Effector memory CD4-positive, alpha-beta T cell (primary cell): ENCODE measurements at regions not wholly inside any gene's neighbourhood (a gene's known extent, or its start where the extent isn't known, plus 50 kb on each side); places are given as distances from the start of the nearest gene placed in this dataset.

Experiments used
- DNase-seq, 3 donors: peaks; one replicate each; pipeline ENCODE4 v3.0.0-alpha.2; 2020
- H3K27ac ChIP-seq: 2 replicates; pipeline ENCODE4 v1.7.0; 2013; ENCODE audit warnings: mild to moderate bottlenecking, low read length, moderate library complexity; ENCODE audit not compliant: insufficient read depth, poor library complexity, severe bottlenecking
- H3K27me3 ChIP-seq: replicated peaks from 2 replicates; pipeline ENCODE4 v1.7.0; 2013; ENCODE audit warnings: mild to moderate bottlenecking, low read length; ENCODE audit not compliant: insufficient read depth, control insufficient read depth, poor library complexity, severe bottlenecking
- H3K36me3 ChIP-seq: 2 replicates; pipeline ENCODE4 v1.7.0; 2013; ENCODE audit warnings: mild to moderate bottlenecking, low read length, moderate library complexity; ENCODE audit not compliant: control insufficient read depth, insufficient read depth
- H3K4me1 ChIP-seq: 2 replicates; pipeline ENCODE4 v1.7.0; 2013; ENCODE audit warnings: low read length, mild to moderate bottlenecking; ENCODE audit not compliant: control insufficient read depth, insufficient read depth, poor library complexity, severe bottlenecking
- H3K4me3 ChIP-seq: 2 replicates; pipeline ENCODE4 v1.7.0; 2013; ENCODE audit warnings: low read length, low read depth, mild to moderate bottlenecking; ENCODE audit not compliant: insufficient read depth, poor library complexity, severe bottlenecking
- H3K9me3 ChIP-seq: 2 replicates; pipeline ENCODE4 v1.7.0; 2013; ENCODE audit warnings: mild to moderate bottlenecking, low read length, moderate library complexity; ENCODE audit not compliant: control insufficient read depth

DNA sequence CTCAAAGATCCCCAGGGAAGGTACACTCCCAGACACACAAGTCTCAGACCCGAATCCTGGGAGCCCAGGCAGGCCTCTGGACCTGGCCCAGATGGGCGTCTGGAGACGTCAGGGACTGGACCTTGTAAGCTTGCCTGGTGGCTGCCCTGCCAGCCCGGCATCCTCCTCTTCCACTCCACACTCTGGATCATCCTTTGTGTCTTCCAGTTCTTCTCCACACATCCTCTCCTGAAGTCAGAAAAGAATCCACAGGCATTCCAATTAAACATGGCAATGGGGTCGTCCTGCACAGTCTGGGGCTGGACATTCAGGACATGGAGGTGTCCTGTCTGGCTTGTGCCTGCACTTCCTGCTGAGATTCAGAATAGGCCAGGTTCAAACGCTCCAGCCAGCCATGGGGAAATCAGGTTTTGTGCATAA, 208.8 kb upstream of the IGF1R start:
- Histone ChIP-seq H3K4me3 (no peak overlapping the region), H3K27me3 (no peaks in the 10 kb centered on the region), H3K9me3 (no peaks in the 10 kb centered on the region), H3K27ac (no peak overlapping the region), H3K36me3 (no peaks in the 10 kb centered on the region), H3K4me1 (no peaks in the 10 kb centered on the region)
- DNase-seq, result no peak

DNA sequence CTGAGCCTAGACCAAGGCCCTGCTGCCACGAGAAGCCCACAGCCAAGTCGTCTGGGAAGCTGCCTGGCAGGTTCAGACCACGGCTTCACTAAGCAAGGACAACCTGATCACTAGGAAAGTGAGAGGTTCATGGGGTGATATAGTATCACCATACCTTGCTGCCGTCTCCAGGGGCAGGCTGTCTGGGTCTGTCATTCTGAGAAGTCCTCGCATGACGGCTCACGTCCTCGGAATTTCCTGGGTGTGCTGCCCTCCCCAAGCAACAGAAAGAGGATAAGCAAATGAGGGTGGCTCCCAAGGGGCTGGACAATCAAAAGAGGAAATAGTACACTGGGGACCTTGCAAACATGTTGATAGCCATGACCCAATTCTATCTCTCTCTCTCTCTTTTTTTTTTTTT, 207.4 kb upstream of the IGF1R start:
- no peak overlapping the region for H3K4me3 ChIP-seq
- no peak overlapping the region for H3K27ac ChIP-seq

GRCh38 chr15:98441599-98441998, 206.7 kb upstream of the IGF1R start:
- H3K9me3 ChIP-seq, result no peaks in the 10 kb centered on the region
- H3K27me3 ChIP-seq, result no peaks in the 10 kb centered on the region
- no peak for DNase-seq
- no peak overlapping the region for H3K27ac ChIP-seq
- H3K36me3 ChIP-seq, result no peaks in the 10 kb centered on the region
- no peak overlapping the region for H3K4me3 ChIP-seq
- H3K4me1 ChIP-seq, result no peaks in the 10 kb centered on the region

More for the DNA sequence above, 207.4 kb upstream of the IGF1R start:
- H3K27me3 ChIP-seq, result no peaks in the 10 kb centered on the region
- H3K9me3 ChIP-seq, result no peaks in the 10 kb centered on the region
- H3K36me3 ChIP-seq, result no peaks in the 10 kb centered on the region
- DNase-seq, result no peak
- no peaks in the 10 kb centered on the region for H3K4me1 ChIP-seq

DNA sequence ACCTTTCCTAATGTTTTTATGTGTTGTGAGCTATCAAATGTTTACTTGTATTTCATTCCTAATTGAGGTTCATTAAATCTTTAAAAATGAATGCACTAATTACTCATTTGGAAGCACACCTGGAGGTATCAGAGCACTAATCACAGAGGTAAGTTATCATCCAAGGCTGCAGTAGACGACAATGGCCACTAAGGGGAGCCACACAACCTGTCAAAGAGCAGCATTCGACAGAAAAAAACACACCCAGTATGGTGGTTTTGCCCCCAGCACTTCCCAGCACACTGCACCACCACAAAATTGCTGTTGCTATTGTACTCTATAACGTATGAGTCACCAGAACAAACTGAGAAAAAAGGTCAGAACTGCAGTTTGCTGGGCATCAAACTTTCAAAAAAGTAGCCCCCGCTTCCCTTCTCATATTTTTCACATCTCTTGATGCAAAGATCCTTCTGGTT, 205.9 kb upstream of the IGF1R start:
- Histone ChIP-seq H3K4me3 (no peak overlapping the region), H3K4me1 (no peaks in the 10 kb centered on the region), H3K9me3 (no peaks in the 10 kb centered on the region), H3K27ac (no peak overlapping the region), H3K27me3 (no peaks in the 10 kb centered on the region), H3K36me3 (no peaks in the 10 kb centered on the region)
- DNase-seq, result no peak

- H3K36me3 ChIP-seq, result no peaks in the 10 kb centered on the region
- no peak for DNase-seq
- no peak overlapping the region for H3K27ac ChIP-seq
- no peaks in the 10 kb centered on the region for H3K27me3 ChIP-seq
- H3K9me3 ChIP-seq, result no peaks in the 10 kb centered on the region
- H3K4me1 ChIP-seq, result no peaks in the 10 kb centered on the region
- no peak overlapping the region for H3K4me3 ChIP-seq
These were observed 205.4 kb upstream of the IGF1R start for GRCh38 chr15:98442901-98443300.

DNA sequence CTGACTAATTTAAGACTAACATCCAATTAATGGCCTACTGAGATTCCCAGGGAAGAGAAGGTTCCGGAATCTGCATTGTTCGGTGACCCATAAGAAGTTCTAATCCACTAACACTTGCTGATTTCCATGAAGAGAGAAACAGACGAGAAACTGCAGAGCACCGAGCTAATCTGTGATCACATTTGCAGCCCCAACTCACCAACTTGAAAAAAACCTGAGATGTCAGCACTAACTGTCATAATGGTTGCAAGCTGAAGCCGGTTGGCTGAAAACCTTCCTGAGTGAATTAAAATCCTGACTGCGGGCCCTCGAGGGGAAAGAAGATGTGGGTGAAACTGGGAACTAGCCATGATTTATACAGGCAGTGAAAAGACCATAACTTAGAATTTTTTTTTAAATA, 204.8 kb upstream of the IGF1R start:
- H3K9me3 ChIP-seq, result no peaks in the 10 kb centered on the region
- H3K4me1 ChIP-seq, result no peaks in the 10 kb centered on the region
- H3K27me3 ChIP-seq, result no peaks in the 10 kb centered on the region
- no peak overlapping the region for H3K27ac ChIP-seq
- no peak for DNase-seq
- H3K36me3 ChIP-seq, result no peaks in the 10 kb centered on the region
- H3K4me3 ChIP-seq, result no peak overlapping the region

DNA sequence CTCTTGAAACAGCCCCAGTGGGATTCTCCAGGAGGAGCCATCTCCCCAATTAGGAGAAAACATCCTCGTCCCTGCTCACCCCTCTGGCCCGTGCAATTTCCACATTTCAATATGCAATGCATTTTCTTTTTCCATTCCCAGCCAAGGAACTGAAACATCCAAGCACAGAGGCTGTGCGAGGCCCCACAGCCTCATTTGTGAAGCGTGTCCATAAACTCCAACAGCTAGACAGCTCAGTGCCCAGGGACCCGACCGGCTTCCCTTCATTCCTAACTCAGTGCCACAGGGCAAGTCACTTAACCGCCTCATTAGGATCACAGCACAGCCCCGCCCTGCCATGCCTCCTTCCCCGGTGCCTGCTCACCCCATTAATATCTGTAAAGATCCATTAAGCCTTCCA, 204.2 kb upstream of the IGF1R start:
- DNase-seq, result no peak
- H3K9me3 ChIP-seq, result no peaks in the 10 kb centered on the region

DNA sequence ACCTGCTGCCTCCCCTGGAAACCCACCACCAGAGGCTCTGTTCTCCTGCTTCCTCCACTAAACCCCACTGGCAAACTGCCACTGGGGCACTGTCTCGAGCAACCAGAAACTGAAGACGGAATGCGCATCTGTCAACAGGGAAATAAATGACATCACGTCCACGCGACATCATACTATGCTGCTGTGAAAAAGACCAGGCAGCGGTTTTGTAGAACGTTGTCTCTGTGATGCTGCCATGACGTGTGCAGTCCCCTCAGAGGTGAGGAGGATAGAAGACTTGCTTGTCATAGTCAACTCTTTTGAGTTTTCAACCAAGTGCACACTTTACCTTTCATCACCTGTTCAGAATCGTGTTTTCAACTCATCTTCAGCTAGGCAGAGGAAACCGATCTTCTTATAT, 203.0 kb upstream of the IGF1R start:
- no peaks in the 10 kb centered on the region for H3K36me3 ChIP-seq
- no peaks in the 10 kb centered on the region for H3K9me3 ChIP-seq
- H3K4me1 ChIP-seq, result no peaks in the 10 kb centered on the region
- no peak for DNase-seq
- H3K27ac ChIP-seq, result no peak overlapping the region
- no peaks in the 10 kb centered on the region for H3K27me3 ChIP-seq
- H3K4me3 ChIP-seq, result no peak overlapping the region

More for the DNA sequence above, 204.2 kb upstream of the IGF1R start:
- Histone ChIP-seq H3K4me1 (no peaks in the 10 kb centered on the region), H3K4me3 (no peak overlapping the region), H3K36me3 (no peaks in the 10 kb centered on the region), H3K27ac (no peak overlapping the region), H3K27me3 (no peaks in the 10 kb centered on the region)

DNA sequence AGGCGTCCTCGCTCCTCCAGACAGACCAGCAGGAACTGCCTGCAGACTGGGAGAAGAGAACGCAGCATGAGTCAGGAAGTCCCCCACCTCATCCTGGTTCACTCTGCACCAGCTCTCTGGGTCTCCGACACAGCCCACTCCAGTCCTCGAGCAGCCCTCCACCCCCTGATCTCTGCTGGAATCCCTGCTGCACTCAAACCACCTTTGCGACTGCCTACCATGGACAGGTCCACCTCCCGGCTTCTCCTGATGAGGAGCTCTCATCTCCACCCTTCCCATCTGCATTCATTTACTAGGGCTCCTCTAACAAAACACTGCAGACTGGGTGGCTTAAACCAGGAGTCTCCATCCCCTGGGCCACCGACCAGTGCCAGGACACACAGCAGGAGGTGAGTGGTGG, 202.3 kb upstream of the IGF1R start:
- Histone ChIP-seq H3K4me1 (no peaks in the 10 kb centered on the region), H3K36me3 (no peaks in the 10 kb centered on the region), H3K4me3 (no peak overlapping the region), H3K27me3 (no peaks in the 10 kb centered on the region), H3K27ac (no peak overlapping the region), H3K9me3 (no peaks in the 10 kb centered on the region)
- no peak for DNase-seq

DNA sequence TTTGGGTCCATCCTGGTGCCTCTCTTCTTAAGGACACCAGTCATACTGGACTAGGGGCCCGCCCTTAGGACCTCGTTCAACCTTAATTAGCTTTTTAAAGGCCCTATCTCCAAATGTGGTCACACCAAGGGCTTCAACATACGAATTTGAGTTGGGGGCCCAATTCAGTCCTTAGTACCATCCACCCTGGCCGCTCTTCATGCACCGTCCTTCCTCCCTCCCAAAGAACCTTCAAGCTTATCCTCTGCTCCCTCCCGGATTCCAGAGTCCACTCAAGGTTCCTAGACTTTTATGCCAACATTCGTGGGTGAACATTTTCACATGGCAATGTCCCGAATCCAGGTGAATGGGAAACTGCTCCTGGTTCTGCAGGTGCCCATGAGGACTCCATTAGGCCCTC, 201.3 kb upstream of the IGF1R start:
- H3K27me3 ChIP-seq, result no peaks in the 10 kb centered on the region
- H3K9me3 ChIP-seq, result no peaks in the 10 kb centered on the region

DNA sequence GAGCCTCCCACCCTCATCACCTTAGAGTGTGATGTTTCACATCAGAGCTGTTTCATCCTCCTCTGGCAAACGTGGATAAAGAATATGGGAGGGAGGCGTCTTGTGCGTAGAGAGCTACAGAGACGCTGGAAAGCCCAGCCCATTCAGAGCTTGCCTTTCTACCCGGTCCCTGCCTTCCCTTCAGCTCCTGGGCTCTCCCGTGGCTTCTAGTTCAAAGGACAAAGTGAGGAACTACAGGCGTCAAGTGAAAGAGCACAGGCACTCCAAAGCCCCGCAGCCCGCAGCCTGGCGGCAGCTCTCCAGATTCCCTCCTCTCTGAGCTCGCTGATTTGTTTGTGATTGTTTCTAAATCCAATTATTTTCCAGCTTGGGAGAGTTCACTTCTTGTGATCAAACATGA, 197.1 kb upstream of the IGF1R start:
- H3K36me3 ChIP-seq, result no peaks in the 10 kb centered on the region
- no peak overlapping the region for H3K4me3 ChIP-seq
- no peak for DNase-seq
- no peak overlapping the region for H3K27ac ChIP-seq
- H3K9me3 ChIP-seq, result no peaks in the 10 kb centered on the region
- H3K4me1 ChIP-seq, result no peaks in the 10 kb centered on the region
- no peaks in the 10 kb centered on the region for H3K27me3 ChIP-seq

More for the DNA sequence above, 201.3 kb upstream of the IGF1R start:
- Histone ChIP-seq H3K4me3 (no peak overlapping the region), H3K27ac (no peak overlapping the region), H3K36me3 (no peaks in the 10 kb centered on the region), H3K4me1 (no peaks in the 10 kb centered on the region)
- DNase-seq, result no peak
